ENCODE measurements at regions not wholly inside any gene's neighbourhood (a gene's known extent, or its start where the extent isn't known, plus 50 kb on each side); places are given as distances from the start of the nearest gene placed in this dataset.
"Not testable (repeated sequence)": the region's sequence is repeated elsewhere in the genome, so short reads cannot be mapped to it uniquely, and the experiment has no call there.

- H3K4me1 ChIP-seq (ENCODE audit: insufficient read depth, insufficient read length) = no peaks in the 10 kb centered on the region
- no peak for DNase-seq (ENCODE audit: low read depth, low spot score)
- TF ChIP-seq ZNF274 (IDR thresholded peaks at IDR 0.05; ENCODE audit: low read depth, low read length) (no peak), SUZ12 (IDR thresholded peaks at IDR 0.05; ENCODE audit: extremely low read depth, insufficient read depth, insufficient read length) (no peak), YY1 (IDR thresholded peaks at IDR 0.05; ENCODE audit: insufficient read depth, insufficient read length) (no peak)
- H3K27me3 ChIP-seq (ENCODE audit: insufficient read depth, insufficient read length) = no peaks in the 10 kb centered on the region
- H3K36me3 ChIP-seq (ENCODE audit: insufficient read depth, insufficient read length, low read length) = no peaks in the 10 kb centered on the region
- H3K4me3 ChIP-seq (ENCODE audit: insufficient read length, low read depth) = no peak overlapping the region
- no peaks in the 10 kb centered on the region for H3K9me3 ChIP-seq (ENCODE audit: insufficient read depth, low read length)
- H3K9ac ChIP-seq (ENCODE audit: insufficient read length, low read depth) = no peak overlapping the region
Measured at GRCh38 chr10:33863352-33863751, 528.9 kb upstream of the NRP1 start.

DNA sequence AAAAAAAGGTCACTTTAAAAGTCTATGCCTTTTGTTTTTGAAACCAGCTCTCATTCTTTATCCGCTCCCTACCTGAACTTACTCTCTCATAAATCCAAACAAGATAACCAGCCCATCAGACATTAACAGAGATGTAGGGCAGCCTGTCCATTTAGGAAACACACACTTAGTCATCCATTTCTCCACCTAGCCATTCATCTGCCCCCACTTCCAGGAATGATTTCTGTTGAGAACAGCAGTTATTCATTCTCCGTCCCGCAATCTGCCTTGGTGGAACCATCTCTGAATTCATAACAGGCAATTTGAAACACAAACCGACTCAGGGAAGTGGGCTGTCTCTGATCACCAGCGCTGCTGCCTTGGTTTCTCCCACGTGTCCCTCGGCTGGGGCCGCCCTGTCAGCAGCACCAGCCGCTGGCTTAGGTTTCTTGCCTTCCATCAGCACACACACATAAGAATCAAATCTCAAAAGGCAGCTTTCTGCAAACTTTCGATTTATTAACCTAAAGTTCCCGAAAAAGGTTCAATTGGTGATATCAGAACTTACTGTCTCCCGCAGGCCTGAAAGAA, 528.2 kb upstream of the NRP1 start:
- H3K9ac ChIP-seq (ENCODE audit: insufficient read length, low read depth) = no peak overlapping the region
- H3K4me3 ChIP-seq (ENCODE audit: insufficient read length, low read depth) = no peak overlapping the region
- no peaks in the 10 kb centered on the region for H3K27me3 ChIP-seq (ENCODE audit: insufficient read depth, insufficient read length)
- TF ChIP-seq SUZ12 (IDR thresholded peaks at IDR 0.05; ENCODE audit: extremely low read depth, insufficient read depth, insufficient read length) = no peak
- TF ChIP-seq YY1 (IDR thresholded peaks at IDR 0.05; ENCODE audit: insufficient read depth, insufficient read length) = no peak
- no peak for TF ChIP-seq ZNF274 (IDR thresholded peaks at IDR 0.05; ENCODE audit: low read depth, low read length)
- H3K9me3 ChIP-seq (ENCODE audit: insufficient read depth, low read length) = no peaks in the 10 kb centered on the region
- H3K4me1 ChIP-seq (ENCODE audit: insufficient read depth, insufficient read length) = no peaks in the 10 kb centered on the region
- no peaks in the 10 kb centered on the region for H3K36me3 ChIP-seq (ENCODE audit: insufficient read depth, insufficient read length, low read length)
- DNase-seq (ENCODE audit: low read depth, low spot score) = no peak

GRCh38 chr10:33861833-33862232, 527.4 kb upstream of the NRP1 start:
- H3K4me1 ChIP-seq (ENCODE audit: insufficient read depth, insufficient read length) = no peaks in the 10 kb centered on the region
- no peak for DNase-seq (ENCODE audit: low read depth, low spot score)
- no peak overlapping the region for H3K9ac ChIP-seq (ENCODE audit: insufficient read length, low read depth)
- H3K4me3 ChIP-seq (ENCODE audit: insufficient read length, low read depth) = no peak overlapping the region
- no peaks in the 10 kb centered on the region for H3K27me3 ChIP-seq (ENCODE audit: insufficient read depth, insufficient read length)
- H3K36me3 ChIP-seq (ENCODE audit: insufficient read depth, insufficient read length, low read length) = no peaks in the 10 kb centered on the region
- H3K9me3 ChIP-seq (ENCODE audit: insufficient read depth, low read length) = no peaks in the 10 kb centered on the region
- TF ChIP-seq YY1 (IDR thresholded peaks at IDR 0.05; ENCODE audit: insufficient read depth, insufficient read length) = no peak
- no peak for TF ChIP-seq ZNF274 (IDR thresholded peaks at IDR 0.05; ENCODE audit: low read depth, low read length)
- no peak for TF ChIP-seq SUZ12 (IDR thresholded peaks at IDR 0.05; ENCODE audit: extremely low read depth, insufficient read depth, insufficient read length)

DNA sequence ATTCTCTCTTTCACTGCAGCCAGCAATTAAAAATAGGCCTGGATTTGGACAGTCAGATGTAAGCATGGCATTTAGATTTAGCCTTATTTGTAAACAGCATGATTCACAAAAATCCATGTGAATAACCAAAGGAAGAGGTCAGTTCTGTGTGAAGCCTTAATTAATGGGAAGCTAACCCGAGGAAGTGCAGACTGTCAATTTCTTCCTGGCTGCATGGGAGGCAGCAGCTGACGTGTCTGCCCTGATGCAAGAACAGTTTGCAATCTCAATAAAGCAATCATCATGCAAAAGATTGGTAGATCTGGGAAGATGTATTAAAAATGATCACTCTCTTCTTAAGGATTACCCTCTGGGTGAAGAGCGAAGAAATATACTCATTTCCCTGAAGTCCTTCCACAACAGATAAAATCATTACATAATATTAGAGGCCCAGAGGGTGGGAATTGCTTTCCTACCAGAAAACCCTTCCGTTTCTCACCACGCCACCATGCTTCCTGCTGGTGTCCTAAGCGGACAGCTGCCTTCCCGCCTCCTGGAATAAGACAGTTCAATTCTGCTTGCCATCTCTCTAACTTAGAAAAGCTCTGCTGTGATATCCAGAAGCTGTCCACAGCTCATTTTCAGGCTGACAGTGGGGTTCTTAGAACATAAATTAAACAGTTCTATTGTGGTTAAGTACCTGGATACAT, 526.7 kb upstream of the NRP1 start:
- Histone ChIP-seq H3K27me3 (ENCODE audit: insufficient read depth, insufficient read length) (no peaks in the 10 kb centered on the region), H3K4me3 (ENCODE audit: insufficient read length, low read depth) (no peak overlapping the region), H3K36me3 (ENCODE audit: insufficient read depth, insufficient read length, low read length) (no peaks in the 10 kb centered on the region), H3K9me3 (ENCODE audit: insufficient read depth, low read length) (no peaks in the 10 kb centered on the region), H3K4me1 (ENCODE audit: insufficient read depth, insufficient read length) (no peaks in the 10 kb centered on the region), H3K9ac (ENCODE audit: insufficient read length, low read depth) (no peak overlapping the region)
- DNase-seq (ENCODE audit: low read depth, low spot score) = no peak
- TF ChIP-seq ZNF274 (IDR thresholded peaks at IDR 0.05; ENCODE audit: low read depth, low read length) = no peak
- no peak for TF ChIP-seq SUZ12 (IDR thresholded peaks at IDR 0.05; ENCODE audit: extremely low read depth, insufficient read depth, insufficient read length)
- no peak for TF ChIP-seq YY1 (IDR thresholded peaks at IDR 0.05; ENCODE audit: insufficient read depth, insufficient read length)

DNA sequence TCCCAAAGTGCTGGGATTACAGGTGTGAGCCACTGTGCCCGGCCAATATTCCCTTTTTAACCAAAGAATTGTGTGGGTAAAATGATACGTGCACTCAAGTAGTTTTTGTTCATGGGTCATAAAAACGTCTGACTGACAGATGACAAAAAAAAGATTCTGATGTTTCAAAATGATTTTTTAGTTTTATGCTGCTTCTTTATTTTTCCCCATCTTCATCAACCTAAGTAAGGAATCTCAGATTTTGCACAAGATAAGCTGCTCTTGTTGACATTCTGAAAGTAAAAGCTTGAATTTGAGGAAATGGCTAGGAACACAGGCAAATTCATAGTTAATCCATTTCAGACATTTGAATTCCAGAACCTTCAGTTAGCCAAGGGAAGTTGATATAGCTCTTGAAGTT, 526.1 kb upstream of the NRP1 start:
- Histone ChIP-seq H3K9ac (ENCODE audit: insufficient read length, low read depth) (no peak overlapping the region), H3K4me1 (ENCODE audit: insufficient read depth, insufficient read length) (no peaks in the 10 kb centered on the region), H3K36me3 (ENCODE audit: insufficient read depth, insufficient read length, low read length) (no peaks in the 10 kb centered on the region), H3K4me3 (ENCODE audit: insufficient read length, low read depth) (no peak overlapping the region), H3K27me3 (ENCODE audit: insufficient read depth, insufficient read length) (no peaks in the 10 kb centered on the region), H3K9me3 (ENCODE audit: insufficient read depth, low read length) (no peaks in the 10 kb centered on the region)
- TF ChIP-seq SUZ12 (IDR thresholded peaks at IDR 0.05; ENCODE audit: extremely low read depth, insufficient read depth, insufficient read length) = no peak
- DNase-seq (ENCODE audit: low read depth, low spot score) = no peak

DNA sequence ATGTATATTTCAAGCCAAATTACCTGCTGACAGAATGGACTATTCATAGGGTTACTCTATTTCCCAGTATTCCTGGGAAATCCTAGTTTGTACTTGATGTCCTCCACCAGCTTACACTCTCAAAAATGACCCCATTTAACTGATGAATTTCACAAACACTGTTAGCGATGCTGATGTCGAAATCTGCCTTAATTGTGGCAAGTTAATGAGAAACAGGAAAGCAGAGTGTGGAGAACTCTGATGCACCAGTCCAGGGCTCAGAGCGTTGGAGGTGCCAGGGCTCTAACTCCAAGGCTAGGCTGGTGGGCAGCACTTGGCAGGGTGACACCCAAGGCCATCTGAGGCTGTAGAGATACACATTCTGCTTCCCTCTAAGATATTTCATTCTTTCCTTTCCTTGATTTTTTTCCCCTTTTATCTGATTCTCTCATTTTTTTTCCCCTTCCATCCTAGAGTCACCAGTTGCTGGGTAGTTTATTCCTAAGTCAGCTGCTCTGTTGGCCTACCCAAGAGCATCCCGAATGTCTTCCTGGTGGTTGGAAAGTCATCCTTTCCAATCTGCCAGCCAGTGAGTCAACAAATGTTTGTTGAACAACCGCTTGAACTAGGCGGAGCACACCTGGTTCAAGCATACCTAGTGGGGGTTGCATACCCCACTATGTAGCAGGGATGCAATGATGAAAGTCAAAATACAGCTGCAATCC, 525.0 kb upstream of the NRP1 start:
- no peak overlapping the region for H3K4me3 ChIP-seq (ENCODE audit: insufficient read length, low read depth)
- no peak for DNase-seq (ENCODE audit: low read depth, low spot score)
- H3K9me3 ChIP-seq (ENCODE audit: insufficient read depth, low read length) = peaks cover 1% of the 10 kb centered on the region; the same call in 1 of the 2 replicates
- H3K27me3 ChIP-seq (ENCODE audit: insufficient read depth, insufficient read length) = no peaks in the 10 kb centered on the region
- H3K4me1 ChIP-seq (ENCODE audit: insufficient read depth, insufficient read length) = no peaks in the 10 kb centered on the region
- no peak for TF ChIP-seq ZNF274 (IDR thresholded peaks at IDR 0.05; ENCODE audit: low read depth, low read length)
- TF ChIP-seq YY1 (IDR thresholded peaks at IDR 0.05; ENCODE audit: insufficient read depth, insufficient read length) = no peak
- TF ChIP-seq SUZ12 (IDR thresholded peaks at IDR 0.05; ENCODE audit: extremely low read depth, insufficient read depth, insufficient read length) = no peak
- H3K9ac ChIP-seq (ENCODE audit: insufficient read length, low read depth) = no peak overlapping the region
- H3K36me3 ChIP-seq (ENCODE audit: insufficient read depth, insufficient read length, low read length) = no peaks in the 10 kb centered on the region

DNA sequence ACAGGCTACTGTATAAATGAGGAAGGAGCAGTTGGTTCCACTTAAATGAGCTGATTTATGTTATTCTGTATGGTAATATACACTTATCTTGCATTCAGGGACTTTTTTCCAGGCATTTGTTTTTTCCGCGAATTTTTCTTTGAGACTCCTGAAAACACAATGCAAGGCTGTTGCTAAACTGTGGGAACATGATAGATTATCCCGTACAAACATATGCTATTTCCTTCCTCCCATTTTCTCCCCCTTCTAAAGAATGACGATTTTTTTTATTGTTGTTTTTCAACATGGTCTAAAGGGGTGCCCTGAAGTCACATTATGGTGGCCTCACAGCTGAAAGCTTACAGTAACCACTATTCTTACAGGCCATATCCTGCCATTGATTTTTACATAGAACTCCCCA, 523.9 kb upstream of the NRP1 start:
- TF ChIP-seq ZNF274 (IDR thresholded peaks at IDR 0.05; ENCODE audit: low read depth, low read length) = no peak
- no peak for TF ChIP-seq YY1 (IDR thresholded peaks at IDR 0.05; ENCODE audit: insufficient read depth, insufficient read length)
- no peak for TF ChIP-seq SUZ12 (IDR thresholded peaks at IDR 0.05; ENCODE audit: extremely low read depth, insufficient read depth, insufficient read length)

GRCh38 chr10:33853221-33853620, 518.8 kb upstream of the NRP1 start:
- H3K4me3 ChIP-seq (ENCODE audit: insufficient read length, low read depth); H3K9ac ChIP-seq (ENCODE audit: insufficient read length, low read depth); DNase-seq (ENCODE audit: low read depth, low spot score); H3K27me3 ChIP-seq (ENCODE audit: insufficient read depth, insufficient read length); H3K4me1 ChIP-seq (ENCODE audit: insufficient read depth, insufficient read length); H3K36me3 ChIP-seq (ENCODE audit: insufficient read depth, insufficient read length, low read length): not testable (repeated sequence)
- peaks cover 13% of the 10 kb centered on the region for H3K9me3 ChIP-seq (ENCODE audit: insufficient read depth, low read length)

More for the DNA sequence above, 523.9 kb upstream of the NRP1 start:
- H3K27me3 ChIP-seq (ENCODE audit: insufficient read depth, insufficient read length) = no peaks in the 10 kb centered on the region
- no peak overlapping the region for H3K9ac ChIP-seq (ENCODE audit: insufficient read length, low read depth)
- no peak overlapping the region for H3K4me3 ChIP-seq (ENCODE audit: insufficient read length, low read depth)
- H3K36me3 ChIP-seq (ENCODE audit: insufficient read depth, insufficient read length, low read length) = no peaks in the 10 kb centered on the region
- H3K4me1 ChIP-seq (ENCODE audit: insufficient read depth, insufficient read length) = no peaks in the 10 kb centered on the region
- no peak for DNase-seq (ENCODE audit: low read depth, low spot score)
- H3K9me3 ChIP-seq (ENCODE audit: insufficient read depth, low read length) = peaks cover 12% of the 10 kb centered on the region

All from NT2/D1 (cell line).